22Rv1 (cell line): ENCODE measurements at regions not wholly inside any gene's neighbourhood (a gene's known extent, or its start where the extent isn't known, plus 50 kb on each side); places are given as distances from the start of the nearest gene placed in this dataset.
"Not testable (repeated sequence)": the region's sequence is repeated elsewhere in the genome, so short reads cannot be mapped to it uniquely, and the experiment has no call there.

Experiments
- CTCF ChIP-seq: fragments of 450-650 bp; IDR thresholded peaks from 2 replicates; pipeline ENCODE4 v1.5.1; 2017; ENCODE audit warnings: mild to moderate bottlenecking
- ZFX ChIP-seq: fragments of 450-650 bp; IDR thresholded peaks from 2 replicates; pipeline ENCODE4 v1.6.1; 2017; ENCODE audit warnings: antibody characterized with exemption, borderline replicate concordance

- TF ChIP-seq CTCF, ZFX: not testable (repeated sequence)
These were observed 92.1 kb upstream of the ADORA2B start for GRCh38 chr17:15852863-15853262.
